ENCODE measurements at regions not wholly inside any gene's neighbourhood (a gene's known extent, or its start where the extent isn't known, plus 50 kb on each side); places are given as distances from the start of the nearest gene placed in this dataset.

GRCh38 chr1:87791931-87792740 lies 463.5 kb downstream of the LMO4 start:
- peak; percentile 30 for DNase-seq

- no peak for DNase-seq
These were observed 466.3 kb downstream of the LMO4 start for GRCh38 chr1:87794788-87795614.

GRCh38 chr1:87795615-87796337 lies 467.1 kb downstream of the LMO4 start:
- no peak for DNase-seq

GRCh38 chr1:87796471-87796901 lies 467.8 kb downstream of the LMO4 start:
- no peak for DNase-seq

- no peak for DNase-seq
These were observed 470.8 kb downstream of the LMO4 start for GRCh38 chr1:87799451-87799850.

GRCh38 chr1:87800006-87800405 lies 471.3 kb downstream of the LMO4 start:
- DNase-seq, result no peak

- no peak for DNase-seq
These were observed 474.7 kb downstream of the LMO4 start for GRCh38 chr1:87803375-87803774.

GRCh38 chr1:87804128-87804527 lies 475.4 kb downstream of the LMO4 start:
- no peak for DNase-seq

- no peak for DNase-seq
These were observed 477.1 kb downstream of the LMO4 start for GRCh38 chr1:87805666-87806378.

- DNase-seq, result no peak
These were observed 477.9 kb downstream of the LMO4 start for GRCh38 chr1:87806379-87807094.

- no peak for DNase-seq
These were observed 481.5 kb downstream of the LMO4 start for GRCh38 chr1:87810166-87810565.

GRCh38 chr1:87812871-87813577 lies 484.3 kb downstream of the LMO4 start:
- peak; percentile 68 for DNase-seq

GRCh38 chr1:87814573-87814972 lies 485.9 kb downstream of the LMO4 start:
- DNase-seq, result no peak

GRCh38 chr1:87816646-87817045 lies 488.0 kb downstream of the LMO4 start:
- no peak for DNase-seq

GRCh38 chr1:87820668-87821334 lies 492.1 kb downstream of the LMO4 start:
- peak; percentile 56 for DNase-seq

- DNase-seq, result no peak
These were observed 492.6 kb downstream of the LMO4 start for GRCh38 chr1:87821335-87821697.

GRCh38 chr1:87826681-87827251 lies 498.1 kb downstream of the LMO4 start:
- DNase-seq, result peak; percentile 96

- DNase-seq, result no peak
These were observed 500.7 kb downstream of the LMO4 start for GRCh38 chr1:87829360-87829759.

- peak; percentile 81 for DNase-seq
These were observed 501.8 kb downstream of the LMO4 start for GRCh38 chr1:87830432-87830978.

- DNase-seq, result no peak
These were observed 504.5 kb downstream of the LMO4 start for GRCh38 chr1:87833166-87833565.
